GM12872 (cell line): ENCODE measurements at regions not wholly inside any gene's neighbourhood (a gene's known extent, or its start where the extent isn't known, plus 50 kb on each side); places are given as distances from the start of the nearest gene placed in this dataset.
A peak's percentile ranks its signal among the peaks of the same experiment; 100 is the strongest.

Experiments used
- CTCF ChIP-seq: IDR thresholded peaks from 3 replicates; pipeline ENCODE4 v1.5.1; 2011; ENCODE audit warnings: low read depth, mild to moderate bottlenecking, low read length, moderate library complexity; ENCODE audit not compliant: insufficient read depth

- no peak for TF ChIP-seq CTCF
These were observed 339.7 kb upstream of the HS3ST1 start for GRCh38 chr4:11768251-11768972.

GRCh38 chr4:11765849-11766453 is 337.3 kb upstream of the HS3ST1 start:
- TF ChIP-seq CTCF, result peak; percentile 75

GRCh38 chr4:11748164-11748872 is 319.6 kb upstream of the HS3ST1 start:
- TF ChIP-seq CTCF, result no peak

- TF ChIP-seq CTCF, result no peak
These were observed 318.0 kb upstream of the HS3ST1 start for GRCh38 chr4:11746734-11747133.

DNA sequence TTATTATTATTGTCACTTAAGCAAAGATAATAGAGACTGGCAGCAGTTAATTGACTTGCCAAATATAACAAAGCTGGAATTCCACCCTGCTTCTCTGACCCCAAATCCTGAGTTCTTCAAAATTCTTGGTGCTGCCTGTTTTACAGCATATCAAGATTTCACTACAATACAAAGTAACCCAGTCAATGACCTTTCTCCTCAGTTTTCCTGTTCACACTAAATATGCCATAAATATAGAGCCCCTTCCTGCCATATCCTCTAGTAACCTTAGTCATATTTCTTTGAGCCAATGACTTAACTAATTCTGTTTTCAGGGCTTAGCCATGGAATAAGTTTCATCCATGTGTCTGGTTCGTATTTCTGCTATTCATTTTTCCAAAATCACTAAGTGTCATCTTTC is 315.3 kb upstream of the HS3ST1 start:
- no peak for TF ChIP-seq CTCF

DNA sequence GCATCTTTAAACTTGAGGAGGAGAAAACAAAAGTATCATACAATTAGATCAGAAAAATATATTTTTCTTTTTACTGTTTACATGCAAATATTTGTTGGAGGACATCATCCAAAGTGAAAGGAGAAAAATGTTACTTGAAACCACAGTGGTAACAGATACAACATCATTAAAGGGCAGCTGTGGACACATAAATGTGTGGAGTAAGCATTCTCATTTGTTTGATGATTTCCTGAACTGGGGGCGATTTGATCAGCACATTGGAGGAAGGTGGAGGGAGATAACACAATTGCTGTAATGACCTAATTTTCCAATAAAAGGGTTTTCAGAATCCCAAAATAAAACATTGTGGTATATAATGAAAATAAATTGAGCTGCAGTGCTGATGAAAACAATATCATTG is 314.5 kb upstream of the HS3ST1 start:
- no peak for TF ChIP-seq CTCF

DNA sequence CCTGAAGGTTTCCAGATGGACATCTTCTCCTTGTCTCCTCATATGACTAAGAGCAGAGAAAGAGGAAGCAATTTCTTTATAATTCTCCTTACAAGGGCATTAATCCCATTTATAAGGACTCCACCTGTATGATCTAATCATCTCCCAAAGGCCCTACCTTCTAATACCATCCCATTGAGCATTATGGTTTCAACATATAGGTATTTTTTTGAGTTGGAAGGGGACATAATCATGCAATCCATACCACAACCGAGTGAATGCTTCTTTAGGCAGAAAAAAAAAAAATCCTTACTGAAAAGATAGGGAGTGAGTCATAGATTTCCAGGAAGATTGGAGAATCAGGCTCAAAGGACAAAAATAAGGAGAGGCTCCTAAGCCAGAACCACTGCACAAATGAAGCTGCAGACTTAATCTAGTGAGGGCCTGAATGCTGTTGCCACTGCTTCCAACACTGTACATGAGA is 312.5 kb upstream of the HS3ST1 start:
- TF ChIP-seq CTCF, result no peak
